NCI-H345 treated with DMSO at 0.1 percent for 48 hours (cell line): ENCODE measurements at regions not wholly inside any gene's neighbourhood (a gene's known extent, or its start where the extent isn't known, plus 50 kb on each side); places are given as distances from the start of the nearest gene placed in this dataset.
"Not testable (repeated sequence)": the region's sequence is repeated elsewhere in the genome, so short reads cannot be mapped to it uniquely, and the experiment has no call there.

ENCODE experiments used
- DNase-seq: peaks from one replicate; lab custom pipeline; 2025; ENCODE audit not compliant: unreplicated experiment; lab: John Stamatoyannopoulos, UW

GRCh38 chr4:189721016-189721993 lies 219.4 kb upstream of the FRG1 start:
- DNase-seq, result not testable (repeated sequence)

GRCh38 chr4:189722324-189723003 lies 218.2 kb upstream of the FRG1 start:
- DNase-seq, result not testable (repeated sequence)

- not testable (repeated sequence) for DNase-seq
Measured at GRCh38 chr4:189727982-189728638, 212.6 kb upstream of the FRG1 start.

- not testable (repeated sequence) for DNase-seq
Measured at GRCh38 chr4:189731989-189732388, 208.7 kb upstream of the FRG1 start.

- DNase-seq, result not testable (repeated sequence)
Measured at GRCh38 chr4:189733507-189733906, 207.2 kb upstream of the FRG1 start.

- not testable (repeated sequence) for DNase-seq
Measured at GRCh38 chr4:189734648-189735267, 205.9 kb upstream of the FRG1 start.

GRCh38 chr4:189736656-189737055 lies 204.0 kb upstream of the FRG1 start:
- not testable (repeated sequence) for DNase-seq

- not testable (repeated sequence) for DNase-seq
Measured at GRCh38 chr4:189740118-189740517, 200.6 kb upstream of the FRG1 start.

GRCh38 chr4:189740873-189741272 lies 199.8 kb upstream of the FRG1 start:
- DNase-seq, result no peak

- DNase-seq, result not testable (repeated sequence)
Measured at GRCh38 chr4:189753092-189753491, 187.6 kb upstream of the FRG1 start.

GRCh38 chr4:189763583-189763982 lies 177.1 kb upstream of the FRG1 start:
- DNase-seq, result no peak

GRCh38 chr4:189765301-189765700 lies 175.4 kb upstream of the FRG1 start:
- no peak for DNase-seq

- no peak for DNase-seq
Measured at GRCh38 chr4:189765736-189766135, 174.9 kb upstream of the FRG1 start.

GRCh38 chr4:189767941-189768340 lies 172.7 kb upstream of the FRG1 start:
- no peak for DNase-seq

GRCh38 chr4:189769131-189769530 lies 171.5 kb upstream of the FRG1 start:
- DNase-seq, result no peak

GRCh38 chr4:189771696-189772361 lies 168.8 kb upstream of the FRG1 start:
- no peak for DNase-seq

GRCh38 chr4:189773909-189774308 lies 166.8 kb upstream of the FRG1 start:
- DNase-seq, result no peak

- no peak for DNase-seq
Measured at GRCh38 chr4:189779281-189779980, 161.2 kb upstream of the FRG1 start.

- DNase-seq, result no peak
Measured at GRCh38 chr4:189780391-189780790, 160.3 kb upstream of the FRG1 start.

GRCh38 chr4:189784651-189785050 lies 156.0 kb upstream of the FRG1 start:
- no peak for DNase-seq
